Frontal cortex (tissue), 3 donors: ENCODE measurements at regions not wholly inside any gene's neighbourhood (a gene's known extent, or its start where the extent isn't known, plus 50 kb on each side); places are given as distances from the start of the nearest gene placed in this dataset.

Experiments
- DNase-seq, 2 donors: peaks; one replicate each; pipeline ENCODE4 v3.0.0; 2012; ENCODE audit warnings: low spot score in 2 of 2
- FAIRE-seq: peaks from 2 replicates; lab custom pipeline; 2012; peaks lifted over from hg19 to GRCh38; lab: Jason Lieb, UNC
- donor health status: control.
- donor health status: control.
- donor health status: control.

- no peak for FAIRE-seq
- no peak for DNase-seq
Observed at GRCh38 chr13:59442461-59442860, 721.3 kb downstream of the DIAPH3 start.

DNA sequence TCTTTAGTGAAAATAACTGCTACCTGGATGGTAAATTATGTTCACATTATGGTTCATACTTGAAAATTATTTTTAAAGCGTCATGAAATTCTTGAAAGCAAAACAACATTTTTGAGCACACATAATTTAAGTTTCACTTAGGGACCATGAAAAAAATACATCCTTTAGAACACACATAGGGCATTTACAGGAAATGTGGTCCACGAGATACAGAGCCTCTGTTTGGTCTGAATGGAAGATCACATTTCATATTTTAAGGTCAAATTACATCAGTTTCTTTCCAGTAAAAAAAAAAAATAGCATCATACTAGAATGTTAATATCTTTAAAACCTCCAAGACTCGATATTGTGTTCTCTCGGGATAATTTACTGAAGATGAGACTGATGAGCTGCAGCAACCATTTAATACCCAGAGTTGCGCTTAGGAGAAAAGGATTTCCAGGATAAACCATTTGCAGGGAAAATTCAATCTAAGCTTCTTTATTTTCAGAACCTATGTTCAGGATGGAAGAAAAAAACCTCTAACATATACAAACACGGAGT lies 720.7 kb downstream of the DIAPH3 start:
- FAIRE-seq (no peak), DNase-seq (no peak)

- DNase-seq (no peak), FAIRE-seq (no peak)
Observed at GRCh38 chr13:59444210-59444857, 719.4 kb downstream of the DIAPH3 start.

DNA sequence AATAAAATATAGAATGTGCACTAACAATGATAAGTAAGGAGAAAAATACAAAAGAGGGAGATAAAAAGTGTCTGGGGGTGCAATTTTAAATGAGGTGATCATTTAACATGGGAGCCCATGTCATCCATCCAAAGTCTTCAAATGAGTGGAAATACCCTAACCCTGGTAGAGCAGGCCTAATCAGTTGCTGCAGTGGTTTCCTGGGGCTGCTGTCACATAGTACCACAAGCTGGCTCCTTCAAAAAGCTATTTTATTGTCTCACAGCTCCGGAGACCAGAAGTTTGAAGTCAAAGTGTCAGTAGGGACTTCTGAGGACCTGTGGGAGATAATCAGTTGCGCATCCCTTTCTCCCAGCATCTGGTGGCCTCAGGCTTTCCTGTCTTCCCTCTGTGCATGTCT lies 717.9 kb downstream of the DIAPH3 start:
- FAIRE-seq (no peak), DNase-seq (no peak)

DNA sequence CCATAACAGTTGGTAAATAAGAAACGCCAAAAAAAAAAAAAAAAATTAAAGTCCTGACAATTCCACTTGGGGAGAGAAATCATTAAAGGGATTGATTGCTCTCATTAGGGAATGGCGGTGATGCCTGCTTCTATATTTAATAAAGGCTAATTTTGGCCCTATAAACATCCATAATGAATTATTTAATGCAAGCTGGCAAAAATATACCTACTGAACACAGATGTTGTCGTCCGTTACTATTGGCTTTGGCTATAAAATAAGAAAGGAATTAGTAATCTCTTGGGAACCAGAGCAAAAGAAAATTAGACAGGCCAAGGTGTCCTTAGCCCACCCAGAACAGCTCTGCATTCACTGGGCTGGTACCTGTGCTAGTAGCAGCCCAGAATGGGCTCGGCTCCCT lies 717.3 kb downstream of the DIAPH3 start:
- no peak for FAIRE-seq
- DNase-seq: no peak

DNA sequence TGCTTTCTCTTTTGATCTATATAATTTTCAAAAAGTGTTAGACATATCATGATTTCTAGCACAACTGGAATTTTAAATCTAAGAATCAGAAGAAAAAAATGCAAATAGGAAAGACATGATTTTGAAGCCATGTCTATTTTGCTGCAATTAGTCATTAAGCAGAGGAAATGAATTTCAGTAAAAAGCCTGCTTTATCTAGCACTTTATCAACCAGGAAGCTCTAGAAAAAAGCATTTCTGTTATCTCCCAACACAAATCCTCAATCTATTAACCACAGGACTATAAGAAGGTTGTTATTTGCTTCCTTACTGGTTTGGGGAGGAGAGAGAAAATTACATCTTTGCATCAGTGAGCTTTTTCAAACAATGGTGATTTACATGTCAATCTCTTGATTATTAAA lies 716.7 kb downstream of the DIAPH3 start:
- DNase-seq (no peak), FAIRE-seq (no peak)

GRCh38 chr13:59447846-59448620 lies 715.7 kb downstream of the DIAPH3 start:
- FAIRE-seq (no peak), DNase-seq (no peak)

- FAIRE-seq (no peak), DNase-seq (no peak)
Observed at GRCh38 chr13:59449750-59450149, 714.0 kb downstream of the DIAPH3 start.

DNA sequence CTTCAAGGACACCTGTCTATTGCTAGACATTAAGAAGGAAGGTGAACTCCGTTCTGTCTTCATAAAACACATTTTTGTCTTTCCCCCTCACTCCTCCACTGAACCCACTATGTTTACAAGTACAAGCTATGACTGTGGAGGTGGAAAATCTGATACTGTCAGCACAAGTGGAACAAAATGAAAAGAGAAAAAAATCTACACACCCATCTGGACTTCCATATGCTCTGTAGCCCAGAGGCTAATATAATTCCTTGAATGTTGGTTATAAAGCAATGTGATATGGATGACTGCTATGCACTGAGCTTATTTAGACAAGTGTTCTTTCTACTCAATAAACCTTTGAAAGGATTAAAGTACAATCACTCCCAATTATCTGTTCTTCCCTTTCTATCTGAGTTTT lies 713.5 kb downstream of the DIAPH3 start:
- FAIRE-seq (no peak), DNase-seq (no peak)

GRCh38 chr13:59451236-59451635 lies 712.5 kb downstream of the DIAPH3 start:
- DNase-seq (no peak), FAIRE-seq (no peak)

GRCh38 chr13:59452189-59452890 lies 711.4 kb downstream of the DIAPH3 start:
- DNase-seq: no peak
- FAIRE-seq: no peak

DNA sequence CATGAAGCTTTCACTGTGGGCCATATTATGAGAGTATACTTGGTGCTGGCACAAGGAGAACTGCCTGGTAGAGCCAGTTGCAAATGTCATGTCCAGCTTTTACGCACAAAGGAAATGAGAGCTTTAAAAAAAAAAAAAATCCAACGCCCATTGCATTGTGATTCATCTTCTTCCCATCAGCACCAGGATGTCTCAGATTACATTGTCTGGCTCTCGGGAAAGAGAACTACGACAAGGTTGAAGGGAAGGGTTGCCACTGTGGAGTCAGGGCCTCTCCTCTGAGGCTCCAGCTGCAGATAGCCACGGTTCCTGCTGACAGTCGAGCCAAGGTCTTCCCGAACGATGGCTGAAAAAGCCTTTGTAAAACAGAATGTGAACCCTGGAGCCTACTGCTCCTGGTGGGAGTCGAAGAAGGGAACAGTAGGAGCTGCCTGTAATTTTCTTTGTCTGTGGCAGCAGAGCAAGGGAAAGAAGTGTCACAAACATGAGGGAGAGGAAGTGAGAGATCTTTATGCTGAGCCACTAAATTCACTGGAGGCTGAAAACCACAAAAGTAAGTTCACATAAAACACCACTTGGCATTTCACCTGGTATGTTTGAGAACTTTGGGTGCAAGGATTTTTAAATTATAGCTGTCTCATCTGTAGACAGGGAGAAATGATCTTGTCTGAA lies 704.7 kb downstream of the DIAPH3 start:
- FAIRE-seq: no peak
- DNase-seq: no peak

GRCh38 chr13:59459972-59460371 lies 703.8 kb downstream of the DIAPH3 start:
- DNase-seq (no peak), FAIRE-seq (no peak)

GRCh38 chr13:59461411-59461810 lies 702.3 kb downstream of the DIAPH3 start:
- DNase-seq (no peak), FAIRE-seq (no peak)

- FAIRE-seq (no peak), DNase-seq (no peak)
Observed at GRCh38 chr13:59463023-59463422, 700.7 kb downstream of the DIAPH3 start.

GRCh38 chr13:59464926-59465325 lies 698.8 kb downstream of the DIAPH3 start:
- DNase-seq (no peak), FAIRE-seq (no peak)

DNA sequence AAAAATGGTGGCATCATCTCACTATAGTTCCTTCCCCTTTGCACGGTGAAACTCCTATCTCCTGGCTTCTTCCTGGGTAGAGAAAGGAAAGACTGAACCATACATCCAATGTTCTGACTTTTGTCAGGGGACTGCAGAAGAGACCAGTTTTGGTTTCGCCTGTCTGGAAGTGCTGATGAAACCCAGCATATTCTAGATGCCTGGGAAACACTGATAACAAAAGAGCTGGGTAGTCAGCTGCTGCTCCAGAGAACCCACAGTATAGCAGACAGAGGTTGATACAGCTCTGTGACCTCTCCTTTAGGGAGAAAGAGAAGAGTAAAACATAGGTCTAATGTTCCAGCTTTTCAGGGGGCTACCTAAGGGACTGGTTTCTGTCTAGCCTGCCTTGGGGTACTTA lies 695.3 kb downstream of the DIAPH3 start:
- no peak for DNase-seq
- no peak for FAIRE-seq

DNA sequence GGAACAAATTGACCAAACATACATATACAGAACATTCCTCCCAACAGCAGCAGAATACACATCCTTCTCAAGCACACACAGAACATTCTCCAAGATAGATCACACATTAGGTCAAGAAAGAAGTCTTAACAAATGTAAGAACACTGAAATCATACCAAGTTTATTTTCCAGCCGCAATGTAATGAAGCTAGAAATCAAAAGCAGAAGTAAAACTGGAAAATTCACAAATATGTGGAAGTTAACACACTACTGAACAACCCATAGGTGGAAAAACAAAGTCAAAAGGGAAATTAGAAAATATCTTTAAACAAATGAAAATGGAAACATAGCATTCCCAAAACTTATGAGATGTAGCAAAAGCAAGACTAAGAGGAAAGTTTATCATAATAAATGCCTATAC lies 692.6 kb downstream of the DIAPH3 start:
- no peak for DNase-seq
- no peak for FAIRE-seq

- FAIRE-seq (no peak), DNase-seq (no peak)
Observed at GRCh38 chr13:59472134-59472533, 691.6 kb downstream of the DIAPH3 start.

- no peak for FAIRE-seq
- DNase-seq: no peak
Observed at GRCh38 chr13:59474696-59475095, 689.0 kb downstream of the DIAPH3 start.
